ENCODE measurements at regions not wholly inside any gene's neighbourhood (a gene's known extent, or its start where the extent isn't known, plus 50 kb on each side); places are given as distances from the start of the nearest gene placed in this dataset.

GRCh38 chr12:4160314-4161040 is 113.1 kb upstream of the CCND2 start:
- no peaks in the 10 kb centered on the region for H3K27me3 ChIP-seq (ENCODE audit: control insufficient read depth in 1 of 2, insufficient read depth in 2 of 2, low read length in 2 of 2)
- no peaks in the 10 kb centered on the region for H3K4me1 ChIP-seq (ENCODE audit: control insufficient read depth in 2 of 2, insufficient read depth in 2 of 2, low read length in 1 of 2)
- no peaks in the 10 kb centered on the region for H3K9me3 ChIP-seq (ENCODE audit: control insufficient read depth in 2 of 2, insufficient read depth in 1 of 2, low read depth in 1 of 2, low read length in 1 of 2)
- 81 to 87% methylated on average over 2 of the region's 2 CpGs for WGBS, 2 donors
- H3K27ac ChIP-seq (ENCODE audit: low read depth in 2 of 2, low read length in 1 of 2), result no peak overlapping the region
- H3K36me3 ChIP-seq (ENCODE audit: control insufficient read depth in 2 of 2, insufficient read depth in 2 of 2, low read length in 1 of 2), result no peaks in the 10 kb centered on the region
- H3K4me3 ChIP-seq (ENCODE audit: low read depth in 1 of 2, low read length in 2 of 2), result no peak overlapping the region

DNA sequence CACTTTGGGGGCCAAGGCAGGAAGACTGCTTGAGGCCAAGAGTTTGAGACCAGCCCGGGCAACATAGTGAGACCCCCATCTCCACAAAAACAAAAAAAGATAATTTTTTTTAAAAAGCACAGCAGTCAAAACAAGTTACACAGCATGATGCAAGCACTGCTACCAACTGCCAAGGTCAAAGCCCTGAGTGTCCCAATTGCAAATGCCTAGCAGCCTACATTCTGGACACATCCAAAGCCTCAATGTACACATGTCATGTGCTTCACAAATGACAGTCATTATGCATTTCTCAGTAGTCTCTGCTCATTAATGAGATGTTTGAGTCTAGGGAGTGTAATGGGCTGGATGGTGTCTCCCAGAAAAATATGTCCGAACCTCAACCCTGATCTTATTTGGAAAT is 113.7 kb upstream of the CCND2 start:
- H3K4me1 ChIP-seq (ENCODE audit: control insufficient read depth in 2 of 2, insufficient read depth in 2 of 2, low read length in 1 of 2), result no peaks in the 10 kb centered on the region
- no peak overlapping the region for H3K4me3 ChIP-seq (ENCODE audit: low read depth in 1 of 2, low read length in 2 of 2)
- H3K9me3 ChIP-seq (ENCODE audit: control insufficient read depth in 2 of 2, insufficient read depth in 1 of 2, low read depth in 1 of 2, low read length in 1 of 2), result no peaks in the 10 kb centered on the region
- H3K27me3 ChIP-seq (ENCODE audit: control insufficient read depth in 1 of 2, insufficient read depth in 2 of 2, low read length in 2 of 2), result no peaks in the 10 kb centered on the region
- no peaks in the 10 kb centered on the region for H3K36me3 ChIP-seq (ENCODE audit: control insufficient read depth in 2 of 2, insufficient read depth in 2 of 2, low read length in 1 of 2)
- no peak overlapping the region for H3K27ac ChIP-seq (ENCODE audit: low read depth in 2 of 2, low read length in 1 of 2)
- WGBS, 2 donors, result 94 to 95% methylated on average over 2 of the region's 2 CpGs

GRCh38 chr12:4158306-4158705 is 115.3 kb upstream of the CCND2 start:
- Histone ChIP-seq H3K27ac (ENCODE audit: low read depth in 2 of 2, low read length in 1 of 2) (no peak overlapping the region), H3K9me3 (ENCODE audit: control insufficient read depth in 2 of 2, insufficient read depth in 1 of 2, low read depth in 1 of 2, low read length in 1 of 2) (no peaks in the 10 kb centered on the region), H3K4me3 (ENCODE audit: low read depth in 1 of 2, low read length in 2 of 2) (no peak overlapping the region), H3K4me1 (ENCODE audit: control insufficient read depth in 2 of 2, insufficient read depth in 2 of 2, low read length in 1 of 2) (peaks cover 2 to 3% of the 10 kb centered on the region in 2 donors), H3K27me3 (ENCODE audit: control insufficient read depth in 1 of 2, insufficient read depth in 2 of 2, low read length in 2 of 2) (no peaks in the 10 kb centered on the region), H3K36me3 (ENCODE audit: control insufficient read depth in 2 of 2, insufficient read depth in 2 of 2, low read length in 1 of 2) (no peaks in the 10 kb centered on the region)
- WGBS, 2 donors, result 81 to 82% methylated on average over 2 of the region's 2 CpGs

GRCh38 chr12:4157122-4157521 is 116.4 kb upstream of the CCND2 start:
- 53 to 75% methylated on average over 3 of the region's 3 CpGs for WGBS, 2 donors
- Histone ChIP-seq H3K27ac (ENCODE audit: low read depth in 2 of 2, low read length in 1 of 2) (no peak overlapping the region), H3K36me3 (ENCODE audit: control insufficient read depth in 2 of 2, insufficient read depth in 2 of 2, low read length in 1 of 2) (no peaks in the 10 kb centered on the region), H3K4me1 (ENCODE audit: control insufficient read depth in 2 of 2, insufficient read depth in 2 of 2, low read length in 1 of 2) (peaks cover 2 to 3% of the 10 kb centered on the region in 2 donors), H3K9me3 (ENCODE audit: control insufficient read depth in 2 of 2, insufficient read depth in 1 of 2, low read depth in 1 of 2, low read length in 1 of 2) (no peaks in the 10 kb centered on the region), H3K27me3 (ENCODE audit: control insufficient read depth in 1 of 2, insufficient read depth in 2 of 2, low read length in 2 of 2) (no peaks in the 10 kb centered on the region), H3K4me3 (ENCODE audit: low read depth in 1 of 2, low read length in 2 of 2) (no peak overlapping the region)

GRCh38 chr12:4156317-4156716 is 117.2 kb upstream of the CCND2 start:
- Histone ChIP-seq H3K4me3 (ENCODE audit: low read depth in 1 of 2, low read length in 2 of 2) (no peak overlapping the region), H3K27ac (ENCODE audit: low read depth in 2 of 2, low read length in 1 of 2) (no peak overlapping the region), H3K36me3 (ENCODE audit: control insufficient read depth in 2 of 2, insufficient read depth in 2 of 2, low read length in 1 of 2) (no peaks in the 10 kb centered on the region), H3K4me1 (ENCODE audit: control insufficient read depth in 2 of 2, insufficient read depth in 2 of 2, low read length in 1 of 2) (peaks cover 2 to 3% of the 10 kb centered on the region in 2 donors), H3K27me3 (ENCODE audit: control insufficient read depth in 1 of 2, insufficient read depth in 2 of 2, low read length in 2 of 2) (no peaks in the 10 kb centered on the region), H3K9me3 (ENCODE audit: control insufficient read depth in 2 of 2, insufficient read depth in 1 of 2, low read depth in 1 of 2, low read length in 1 of 2) (no peaks in the 10 kb centered on the region)
- WGBS, 2 donors, result 63 to 76% methylated on average over 2 of the region's 2 CpGs

DNA sequence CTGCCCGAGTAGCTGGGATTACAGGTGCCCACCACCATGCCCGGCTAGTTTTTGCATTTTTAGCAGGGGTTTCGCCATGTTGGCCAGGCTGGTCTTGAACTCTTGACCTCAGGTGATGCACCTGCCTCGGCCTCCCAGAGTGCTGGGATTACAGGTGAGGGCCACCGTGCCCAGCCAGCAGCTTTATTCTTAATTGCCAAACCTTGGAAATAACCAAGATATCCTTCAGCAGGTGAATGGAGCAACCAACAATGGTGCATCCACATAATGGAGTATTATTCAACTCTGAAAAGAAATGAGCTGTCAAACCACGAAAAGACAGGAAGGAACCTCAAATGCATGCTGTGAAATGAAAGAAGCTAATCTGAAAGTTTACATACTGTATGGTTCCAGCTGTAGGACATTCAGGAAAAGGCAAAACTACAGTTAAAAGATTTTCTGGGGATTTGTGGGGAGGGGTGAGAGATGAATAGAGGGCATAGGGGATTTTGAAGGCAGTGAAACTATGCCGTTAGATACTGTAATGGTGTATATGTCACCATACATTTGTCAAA is 118.8 kb upstream of the CCND2 start:
- 88% methylated on average over 7 of the region's 7 CpGs for WGBS, 2 donors

GRCh38 chr12:4153343-4153892 is 120.1 kb upstream of the CCND2 start:
- Histone ChIP-seq H3K4me1 (ENCODE audit: control insufficient read depth in 2 of 2, insufficient read depth in 2 of 2, low read length in 1 of 2) (peaks cover 2 to 3% of the 10 kb centered on the region in 2 donors), H3K36me3 (ENCODE audit: control insufficient read depth in 2 of 2, insufficient read depth in 2 of 2, low read length in 1 of 2) (no peaks in the 10 kb centered on the region), H3K9me3 (ENCODE audit: control insufficient read depth in 2 of 2, insufficient read depth in 1 of 2, low read depth in 1 of 2, low read length in 1 of 2) (no peaks in the 10 kb centered on the region), H3K27ac (ENCODE audit: low read depth in 2 of 2, low read length in 1 of 2) (no peak overlapping the region), H3K27me3 (ENCODE audit: control insufficient read depth in 1 of 2, insufficient read depth in 2 of 2, low read length in 2 of 2) (no peaks in the 10 kb centered on the region), H3K4me3 (ENCODE audit: low read depth in 1 of 2, low read length in 2 of 2) (no peak overlapping the region)
- WGBS, 2 donors, result 29 to 49% methylated on average over 3 of the region's 3 CpGs

More for the DNA sequence above, 118.8 kb upstream of the CCND2 start:
- H3K27ac ChIP-seq (ENCODE audit: low read depth in 2 of 2, low read length in 1 of 2), result no peak overlapping the region
- H3K4me1 ChIP-seq (ENCODE audit: control insufficient read depth in 2 of 2, insufficient read depth in 2 of 2, low read length in 1 of 2), result peaks cover 2 to 3% of the 10 kb centered on the region in 2 donors
- no peaks in the 10 kb centered on the region for H3K27me3 ChIP-seq (ENCODE audit: control insufficient read depth in 1 of 2, insufficient read depth in 2 of 2, low read length in 2 of 2)
- H3K4me3 ChIP-seq (ENCODE audit: low read depth in 1 of 2, low read length in 2 of 2), result no peak overlapping the region
- no peaks in the 10 kb centered on the region for H3K36me3 ChIP-seq (ENCODE audit: control insufficient read depth in 2 of 2, insufficient read depth in 2 of 2, low read length in 1 of 2)
- no peaks in the 10 kb centered on the region for H3K9me3 ChIP-seq (ENCODE audit: control insufficient read depth in 2 of 2, insufficient read depth in 1 of 2, low read depth in 1 of 2, low read length in 1 of 2)

DNA sequence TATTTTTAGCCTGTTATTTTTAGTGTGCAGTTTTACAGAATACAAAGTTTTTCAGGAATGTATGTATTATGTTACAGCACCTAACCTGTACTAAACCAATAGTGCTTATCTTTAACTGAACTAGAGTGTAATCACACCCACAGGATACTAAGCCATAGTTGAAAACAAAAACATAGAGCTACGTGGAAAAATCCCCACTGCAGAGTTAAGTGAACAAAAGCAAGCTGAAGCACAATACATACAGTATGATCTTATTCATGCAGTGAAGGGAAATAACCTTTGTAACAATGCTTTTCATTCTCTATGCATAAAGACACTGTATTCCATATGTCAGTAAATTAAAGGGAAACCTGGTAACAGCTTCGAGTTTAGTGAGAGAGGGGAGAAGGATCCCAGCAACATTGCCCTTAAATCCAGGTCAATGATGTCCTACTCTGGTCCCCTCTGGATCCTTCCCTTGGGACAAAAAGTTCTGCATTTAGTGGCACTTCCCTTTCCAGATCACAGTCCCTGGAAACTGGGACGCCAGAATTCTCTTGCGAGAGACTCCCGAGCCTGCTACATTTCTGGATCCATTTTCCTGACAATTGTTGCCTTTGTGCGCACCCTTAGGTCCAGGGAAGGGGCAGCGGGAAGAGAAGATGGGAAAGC is 121.3 kb upstream of the CCND2 start:
- WGBS, 2 donors, result 72 to 74% methylated on average over 7 of the region's 7 CpGs
- H3K9me3 ChIP-seq (ENCODE audit: control insufficient read depth in 2 of 2, insufficient read depth in 1 of 2, low read depth in 1 of 2, low read length in 1 of 2), result no peaks in the 10 kb centered on the region
- no peak overlapping the region for H3K4me3 ChIP-seq (ENCODE audit: low read depth in 1 of 2, low read length in 2 of 2)
- H3K27ac ChIP-seq (ENCODE audit: low read depth in 2 of 2, low read length in 1 of 2), result no peak overlapping the region
- no peaks in the 10 kb centered on the region for H3K27me3 ChIP-seq (ENCODE audit: control insufficient read depth in 1 of 2, insufficient read depth in 2 of 2, low read length in 2 of 2)
- no peaks in the 10 kb centered on the region for H3K36me3 ChIP-seq (ENCODE audit: control insufficient read depth in 2 of 2, insufficient read depth in 2 of 2, low read length in 1 of 2)
- peaks cover 2 to 3% of the 10 kb centered on the region in 2 donors for H3K4me1 ChIP-seq (ENCODE audit: control insufficient read depth in 2 of 2, insufficient read depth in 2 of 2, low read length in 1 of 2)

GRCh38 chr12:4151362-4152121 is 122.0 kb upstream of the CCND2 start:
- H3K9me3 ChIP-seq (ENCODE audit: control insufficient read depth in 2 of 2, insufficient read depth in 1 of 2, low read depth in 1 of 2, low read length in 1 of 2), result no peaks in the 10 kb centered on the region
- WGBS, 2 donors, result 87 to 91% methylated on average over 4 of the region's 4 CpGs
- H3K36me3 ChIP-seq (ENCODE audit: control insufficient read depth in 2 of 2, insufficient read depth in 2 of 2, low read length in 1 of 2), result no peaks in the 10 kb centered on the region
- peaks cover 2 to 3% of the 10 kb centered on the region in 2 donors for H3K4me1 ChIP-seq (ENCODE audit: control insufficient read depth in 2 of 2, insufficient read depth in 2 of 2, low read length in 1 of 2)
- no peaks in the 10 kb centered on the region for H3K27me3 ChIP-seq (ENCODE audit: control insufficient read depth in 1 of 2, insufficient read depth in 2 of 2, low read length in 2 of 2)
- no peak overlapping the region for H3K27ac ChIP-seq (ENCODE audit: low read depth in 2 of 2, low read length in 1 of 2)
- H3K4me3 ChIP-seq (ENCODE audit: low read depth in 1 of 2, low read length in 2 of 2), result no peak overlapping the region

Measured in esophagus (tissue), 2 donors.